H1 (cell line): ENCODE measurements at regions not wholly inside any gene's neighbourhood (a gene's known extent, or its start where the extent isn't known, plus 50 kb on each side); places are given as distances from the start of the nearest gene placed in this dataset.

Source experiments
- CTCF ChIA-PET: fragments of 300-600 bp; sonication (Branson Sonifier 250); formaldehyde crosslinking; loops from one replicate; lab custom pipeline; 2021; ENCODE audit not compliant: partially characterized antibody; lab: Charles Lee
- POLR2A ChIA-PET: fragments of 300-600 bp; sonication (Branson Sonifier 250); formaldehyde crosslinking; loops from one replicate; lab custom pipeline; 2021; ENCODE audit warnings: inconsistent platforms; ENCODE audit not compliant: partially characterized antibody; lab: Charles Lee
- DNase-seq, 2 experiments: peaks; one replicate each; pipeline versions ENCODE4 v3.0.0 to v3.0.0-alpha.2; 2010 to 2022; ENCODE audit warnings: low spot score in 2 of 2, low read depth in 1 of 2, mixed read lengths in 1 of 2
- FAIRE-seq: peaks from 2 replicates; lab custom pipeline; 2011; peaks lifted over from hg19 to GRCh38; lab: Jason Lieb, UNC
- H2AFZ ChIP-seq: 2 replicates; pipeline ENCODE4 v1.8.1; 2012; ENCODE audit warnings: low read length, inconsistent platforms
- H2AK5ac ChIP-seq: 2 replicates; pipeline ENCODE4 v1.6.1; 2013; ENCODE audit warnings: low read depth, low read length
- H2BK120ac ChIP-seq: replicated peaks from 2 replicates; pipeline ENCODE3; 2013; ENCODE audit warnings: low read depth, low read length, inconsistent platforms
- H2BK12ac ChIP-seq: 2 replicates; pipeline ENCODE4 v1.6.1; 2013; ENCODE audit warnings: low read depth, low read length
- H2BK15ac ChIP-seq: 2 replicates; pipeline ENCODE4 v1.6.1; 2013; ENCODE audit warnings: low read length
- H2BK20ac ChIP-seq: 2 replicates; pipeline ENCODE4 v1.6.1; 2013; ENCODE audit warnings: low read length
- H2BK5ac ChIP-seq: 2 replicates; pipeline ENCODE4 v1.6.1; 2013; ENCODE audit warnings: low read depth, low read length
- H3K14ac ChIP-seq: 2 replicates; pipeline ENCODE4 v1.6.1; 2013; ENCODE audit warnings: inconsistent platforms; ENCODE audit not compliant: insufficient read length
- H3K18ac ChIP-seq: 2 replicates; pipeline ENCODE4 v1.6.1; 2013; ENCODE audit warnings: low read length; ENCODE audit errors: extremely low read depth
- H3K23ac ChIP-seq: 2 replicates; pipeline ENCODE4 v1.6.1; 2013; ENCODE audit warnings: inconsistent platforms; ENCODE audit not compliant: insufficient read length
- H3K23me2 ChIP-seq: 2 replicates; pipeline ENCODE4 v1.6.1; 2013; ENCODE audit warnings: low read depth, low read length
- H3K27ac ChIP-seq: 2 replicates; pipeline ENCODE4 v1.6.1; 2011; ENCODE audit warnings: low read depth, low read length, inconsistent platforms
- H3K27me3 ChIP-seq, 4 experiments: replicated peaks in 1 of 4; 1 replicate in 1 of 4; 2 replicates in 3 of 4; pipeline versions ENCODE4 v1.6.1 to v1.8.1; 2011 to 2013; ENCODE audit warnings: low read length in 3 of 4, mild to moderate bottlenecking in 3 of 4, inconsistent platforms in 2 of 4, mixed read lengths in 2 of 4, moderate library complexity in 1 of 4; ENCODE audit not compliant: control insufficient read depth in 3 of 4, insufficient read depth in 3 of 4; ENCODE audit errors: extremely low read depth in 1 of 4
- H3K36me3 ChIP-seq, 4 experiments: 2 replicates each; pipeline versions ENCODE4 v1.6.1 to v1.8.1; 2011 to 2013; ENCODE audit warnings: mild to moderate bottlenecking in 4 of 4, low read length in 3 of 4, moderate library complexity in 2 of 4, control low read depth in 1 of 4, inconsistent platforms in 1 of 4; ENCODE audit not compliant: insufficient read depth in 4 of 4, control insufficient read depth in 2 of 4
- H3K4ac ChIP-seq: replicated peaks from 2 replicates; pipeline ENCODE3; 2013; ENCODE audit warnings: low read length, low read depth, mixed read lengths, inconsistent platforms; ENCODE audit not compliant: insufficient read length
- H3K4me1 ChIP-seq, 4 experiments: replicated peaks in 1 of 4; 1 replicate in 1 of 4; 2 replicates in 3 of 4; pipeline versions ENCODE4 v1.6.1 to v1.8.1; 2011 to 2013; ENCODE audit warnings: low read length in 3 of 4, inconsistent platforms in 2 of 4, mixed read lengths in 1 of 4; ENCODE audit not compliant: insufficient read depth in 4 of 4, control insufficient read depth in 3 of 4
- H3K4me2 ChIP-seq, 2 experiments: 2 replicates each; pipeline versions ENCODE4 v1.6.1 to v1.8.1; 2011 to 2013; ENCODE audit warnings: low read depth in 2 of 2, low read length in 2 of 2, control low read depth in 1 of 2, inconsistent platforms in 1 of 2, mild to moderate bottlenecking in 1 of 2; ENCODE audit not compliant: insufficient read depth in 1 of 2
- H3K4me3 ChIP-seq, 4 experiments: fragments of 200-600, 300-600 bp in 1 of 4; sonication (generic), shearing (Covaris generic), sonication (Bioruptor Twin) in 1 of 4; 2 replicates each; pipeline versions ENCODE4 v1.5.1 to v1.8.1; 2011 to 2016; ENCODE audit warnings: low read length in 4 of 4, low read depth in 3 of 4, control low read depth in 2 of 4, inconsistent platforms in 2 of 4, mild to moderate bottlenecking in 2 of 4, mixed read lengths in 1 of 4, moderate library complexity in 1 of 4; ENCODE audit not compliant: insufficient read depth in 2 of 4; ENCODE audit errors: extremely low read depth in 1 of 4
- H3K56ac ChIP-seq: replicated peaks from 2 replicates; pipeline ENCODE3; 2013; ENCODE audit warnings: low read depth, mild to moderate bottlenecking, mixed read lengths, low read length, inconsistent platforms; ENCODE audit not compliant: insufficient read length
- H3K79me1 ChIP-seq: 2 replicates; pipeline ENCODE4 v1.6.1; 2013; ENCODE audit warnings: low read depth, low read length, control low read depth
- H3K79me2 ChIP-seq, 2 experiments: 2 replicates each; pipeline versions ENCODE4 v1.6.1 to v1.8.1; 2012 to 2013; ENCODE audit warnings: low read length in 2 of 2, mild to moderate bottlenecking in 2 of 2, inconsistent platforms in 1 of 2; ENCODE audit not compliant: insufficient read depth in 2 of 2, control insufficient read depth in 1 of 2
- H3K9ac ChIP-seq, 4 experiments: replicated peaks in 1 of 4; 1 replicate in 1 of 4; 2 replicates in 3 of 4; pipeline versions ENCODE4 v1.6.1 to v1.8.1; 2011 to 2013; ENCODE audit warnings: low read depth in 3 of 4, low read length in 3 of 4, control low read depth in 2 of 4, mild to moderate bottlenecking in 2 of 4, moderate library complexity in 2 of 4, inconsistent platforms in 1 of 4; ENCODE audit errors: extremely low read depth in 1 of 4
- H3K9me3 ChIP-seq, 2 experiments: 2 replicates each; pipeline versions ENCODE4 v1.6.1 to v1.8.1; 2012 to 2013; ENCODE audit warnings: mild to moderate bottlenecking in 2 of 2, moderate library complexity in 2 of 2, control low read depth in 1 of 2, inconsistent platforms in 1 of 2, low read depth in 1 of 2, low read length in 1 of 2, mixed read lengths in 1 of 2; ENCODE audit not compliant: insufficient read depth in 2 of 2
- H4K20me1 ChIP-seq, 2 experiments: replicated peaks in 1 of 2; 2 replicates each; pipeline versions ENCODE3 to v1.8.1; 2011 to 2013; ENCODE audit warnings: inconsistent platforms in 2 of 2, low read length in 2 of 2, mild to moderate bottlenecking in 1 of 2; ENCODE audit not compliant: insufficient read depth in 2 of 2, control insufficient read depth in 1 of 2
- H4K5ac ChIP-seq: 2 replicates; pipeline ENCODE4 v1.6.1; 2013; ENCODE audit warnings: low read length, low read depth, mixed read lengths, inconsistent platforms; ENCODE audit not compliant: insufficient read length
- H4K8ac ChIP-seq: 2 replicates; pipeline ENCODE4 v1.8.0; 2013; ENCODE audit warnings: mild to moderate bottlenecking, moderate library complexity, low read length, inconsistent platforms; ENCODE audit not compliant: insufficient read depth; ENCODE audit errors: extremely low read depth
- H4K91ac ChIP-seq: replicated peaks from 2 replicates; pipeline ENCODE3; 2013; ENCODE audit warnings: low read length, mixed read lengths, inconsistent platforms; ENCODE audit not compliant: insufficient read length
- ASH2L ChIP-seq: fragments of 200-600, 300-600 bp; sonication (generic); IDR thresholded peaks from one replicate; pipeline ENCODE4 v1.7.1; 2017; ENCODE audit warnings: low read length
- SIRT6 ChIP-seq: IDR thresholded peaks from one replicate; pipeline ENCODE4 v1.7.1; 2012; ENCODE audit warnings: low read length, inconsistent platforms
- WGBS, 2 experiments: shearing (Covaris generic) in 1 of 2; methylation state at CpG; one replicate each; pipeline versions ENCODE4 v1.1.6 to v1.1.7; 2013 to 2015; ENCODE audit warnings: low lambda C conversion rate in 2 of 2, mixed read lengths in 2 of 2, inconsistent platforms in 1 of 2, low coverage in 1 of 2, missing lambda C conversion rate in 1 of 2; ENCODE audit not compliant: insufficient replicate concordance in 2 of 2, insufficient coverage in 1 of 2, insufficient read length in 1 of 2; ENCODE audit errors: extremely low coverage in 1 of 2, missing lambda C conversion rate in 1 of 2; 5-methylcytosine and 5-hydroxymethylcytosine counted together

DNA sequence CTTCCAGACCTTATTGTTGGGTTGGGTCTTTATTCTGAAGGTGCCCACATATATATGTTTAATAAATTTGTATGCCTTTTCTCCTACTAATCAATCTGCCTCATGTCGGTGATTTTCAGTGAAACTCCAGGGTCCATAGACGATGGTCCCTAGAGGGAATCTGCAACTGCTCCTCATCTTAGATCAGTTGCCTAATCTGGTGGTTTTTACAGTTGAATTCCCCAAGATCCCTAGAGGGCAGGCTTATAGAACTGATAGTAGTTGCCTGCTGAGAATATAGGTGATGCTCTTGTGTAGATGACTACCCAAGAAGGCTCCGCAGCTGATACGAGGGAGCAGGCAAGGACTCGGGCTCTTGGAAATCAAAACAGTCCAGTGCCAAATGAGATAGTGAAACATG, 619.2 kb upstream of the C16orf82 start:
- H3K4ac ChIP-seq = no peak overlapping the region
- H2BK12ac ChIP-seq = no peak overlapping the region
- no peak overlapping the region for H3K18ac ChIP-seq
- H2AFZ ChIP-seq = no peak overlapping the region
- POLR2A ChIA-PET = no interaction called here
- H4K8ac ChIP-seq = no peak overlapping the region
- H3K4me2 ChIP-seq = no peak overlapping the region
- no peaks in the 10 kb centered on the region for H3K79me2 ChIP-seq
- H3K9me3 ChIP-seq = peaks cover 0 to 4% of the 10 kb centered on the region in 2 experiments; a peak in 2 of 4 replicates
- H3K4me1 ChIP-seq = no peaks in the 10 kb centered on the region; a peak in 1 of 7 replicates
- no peak overlapping the region for H4K5ac ChIP-seq
- no peak for DNase-seq
- H3K23me2 ChIP-seq = no peaks in the 10 kb centered on the region
- H3K56ac ChIP-seq = no peak overlapping the region
- no peaks in the 10 kb centered on the region for H3K27me3 ChIP-seq
- no peak for FAIRE-seq
- no peak overlapping the region for H2BK120ac ChIP-seq
- WGBS, 2 experiments = 95% methylated on average over 5 of the region's 5 CpGs; no CpG with 5 or more reads in 1 of the 2 experiments
- H2AK5ac ChIP-seq = no peak overlapping the region
- CTCF ChIA-PET = no interaction called here
- no peak overlapping the region for H2BK15ac ChIP-seq
- H3K4me3 ChIP-seq = no peak overlapping the region
- H4K20me1 ChIP-seq = no peaks in the 10 kb centered on the region
- H4K91ac ChIP-seq = no peak overlapping the region
- TF ChIP-seq ASH2L (no peak), SIRT6 (no peak)
- H2BK20ac ChIP-seq = no peak overlapping the region
- no peak overlapping the region for H3K27ac ChIP-seq
- H3K79me1 ChIP-seq = no peaks in the 10 kb centered on the region
- no peak overlapping the region for H3K14ac ChIP-seq
- H3K36me3 ChIP-seq = no peaks in the 10 kb centered on the region
- no peak overlapping the region for H3K9ac ChIP-seq
- H2BK5ac ChIP-seq = no peak overlapping the region
- no peak overlapping the region for H3K23ac ChIP-seq
